Activated CD4-positive, alpha-beta T cell treated with anti-CD3 and anti-CD28 coated beads, Interleukin-2, amount 50 U/mL, for 48 hours (primary cell): ENCODE measurements at regions not wholly inside any gene's neighbourhood (a gene's known extent, or its start where the extent isn't known, plus 50 kb on each side); places are given as distances from the start of the nearest gene placed in this dataset.

Source experiments
- DNase-seq, 2 experiments: peaks; one replicate each; pipeline ENCODE4 v3.0.0-alpha.2; 2020

DNA sequence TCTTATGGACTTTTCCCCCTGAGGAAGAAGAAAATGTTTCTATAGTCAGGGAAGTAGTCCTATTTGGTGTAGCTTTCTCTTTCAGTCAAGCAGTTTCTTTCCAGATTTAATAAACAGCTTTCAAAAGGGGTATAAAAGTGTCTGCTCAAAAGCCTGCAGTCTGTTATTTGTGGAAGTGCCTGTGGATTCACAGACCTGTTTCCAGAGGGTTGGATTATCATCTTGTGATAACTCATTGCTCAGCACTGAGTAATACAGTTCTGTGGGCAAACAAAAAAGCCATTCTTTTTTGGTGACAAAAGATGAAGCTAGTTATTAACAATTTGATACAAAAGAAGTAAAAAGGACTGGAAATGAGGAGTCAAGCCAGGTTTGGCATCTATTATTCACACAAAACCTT lies 358.2 kb upstream of the ID4 start:
- no peak for DNase-seq

GRCh38 chr6:19479551-19479950 lies 357.6 kb upstream of the ID4 start:
- DNase-seq: no peak

DNA sequence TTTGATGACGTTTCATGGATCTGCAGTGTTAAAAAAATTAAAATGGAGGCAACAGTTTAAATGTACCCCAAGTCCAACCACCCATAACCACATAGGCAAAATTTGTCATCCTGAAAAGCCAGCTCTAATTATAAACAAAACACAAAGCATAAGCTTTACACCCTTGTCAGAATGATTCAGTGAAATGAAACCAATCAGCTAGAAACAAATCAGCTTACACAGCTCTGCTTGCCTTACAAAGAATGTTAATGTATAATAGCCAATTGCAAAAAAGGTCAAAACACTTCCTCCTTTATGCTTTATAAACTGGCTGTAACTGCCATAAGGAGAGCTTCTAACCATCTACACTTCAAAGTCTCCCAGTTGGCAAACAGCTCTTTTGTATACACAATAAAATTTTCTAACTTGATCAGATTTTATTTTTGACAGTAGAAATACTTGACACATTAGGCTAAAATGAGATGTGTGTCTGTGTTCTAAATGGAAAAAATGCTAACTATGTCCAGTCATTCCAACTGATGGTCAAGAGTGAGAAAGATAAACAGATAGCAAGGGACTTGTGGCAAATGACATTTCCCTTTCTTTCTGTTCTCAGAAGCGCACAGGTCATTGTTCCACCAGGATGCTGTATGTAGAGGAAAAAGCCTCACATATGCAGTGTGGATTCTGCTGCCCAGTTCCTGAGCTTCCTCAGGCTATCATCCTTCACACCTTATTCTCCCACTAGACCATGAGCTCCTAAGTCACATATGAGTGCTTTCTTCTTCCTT lies 344.3 kb upstream of the ID4 start:
- no peak for DNase-seq

- no peak for DNase-seq
These were observed 335.4 kb upstream of the ID4 start for GRCh38 chr6:19501737-19502245.

- DNase-seq: no peak
These were observed 334.9 kb upstream of the ID4 start for GRCh38 chr6:19502301-19502700.

DNA sequence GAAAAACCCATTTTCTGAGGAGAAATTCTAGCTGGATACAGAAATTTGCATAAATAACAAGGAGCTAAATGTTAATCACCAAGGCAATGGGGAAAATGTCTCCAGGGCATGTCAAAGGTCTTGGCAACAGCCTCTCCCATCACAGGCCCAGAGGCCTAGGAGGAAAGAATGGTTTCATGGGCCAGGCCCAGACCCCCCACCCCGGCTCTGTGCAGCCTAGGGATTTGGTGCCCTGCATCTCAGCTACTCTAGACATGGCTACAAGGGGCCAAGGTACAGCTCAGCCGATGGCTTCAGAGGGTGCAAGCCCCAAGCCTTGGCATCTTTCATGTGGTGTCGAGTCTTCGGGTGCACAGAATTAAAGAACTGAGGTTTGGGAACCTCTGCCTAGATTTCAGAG lies 321.2 kb upstream of the ID4 start:
- DNase-seq: no peak

DNA sequence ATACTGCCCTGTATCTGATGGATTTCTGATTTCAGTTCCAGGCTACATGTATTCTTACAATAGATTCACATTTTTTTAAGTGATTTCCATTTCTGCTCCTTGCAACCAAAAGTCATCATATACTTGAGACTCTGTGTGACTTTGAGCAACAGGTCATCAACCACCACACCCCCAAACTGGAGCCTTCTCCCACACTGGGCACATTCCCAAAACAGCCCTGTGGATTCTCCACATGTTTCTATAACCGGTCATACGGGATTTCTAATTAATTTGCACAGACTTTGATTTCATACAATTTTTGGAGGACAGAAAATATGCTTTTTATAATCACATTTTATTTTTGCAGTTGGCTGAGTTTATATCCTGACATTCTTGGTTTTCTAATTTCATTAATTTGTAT lies 317.2 kb upstream of the ID4 start:
- no peak for DNase-seq

DNA sequence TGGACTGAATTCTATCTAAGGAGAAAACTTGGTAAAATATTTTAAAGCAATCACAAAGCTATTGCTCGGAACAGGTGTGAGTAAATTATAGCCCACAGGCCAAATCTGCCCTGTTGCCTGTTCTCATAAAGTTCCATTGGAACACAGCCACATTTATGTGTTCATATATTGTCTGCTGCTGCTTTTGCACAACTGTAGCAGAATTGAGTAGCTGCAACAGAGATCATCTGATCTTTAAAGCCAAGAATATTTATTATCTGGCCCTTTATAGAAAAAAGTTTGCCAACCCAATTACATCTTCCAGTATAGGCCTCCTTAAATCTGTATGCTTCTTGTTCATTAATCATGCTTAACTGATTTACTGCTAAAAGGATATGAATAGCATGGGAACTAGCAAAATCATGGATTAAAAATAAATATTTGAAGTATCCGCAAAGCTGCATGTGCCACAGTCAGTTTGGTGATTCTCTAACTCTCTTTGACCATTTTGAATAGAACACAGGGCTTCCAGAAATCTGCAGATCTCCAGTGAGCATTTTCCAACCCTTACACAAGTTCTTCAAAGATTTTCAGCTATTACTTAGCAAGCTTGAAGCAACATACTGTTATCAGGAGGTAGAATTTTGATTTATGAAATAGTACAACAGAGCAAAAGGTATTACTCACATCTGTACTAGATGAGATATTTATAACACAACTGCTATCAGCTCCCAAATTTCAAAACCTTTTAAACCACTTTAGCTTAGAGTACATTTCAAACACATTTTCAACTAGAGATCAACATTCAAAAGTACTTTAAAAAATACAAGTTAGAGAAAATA lies 312.6 kb upstream of the ID4 start:
- DNase-seq: no peak

DNA sequence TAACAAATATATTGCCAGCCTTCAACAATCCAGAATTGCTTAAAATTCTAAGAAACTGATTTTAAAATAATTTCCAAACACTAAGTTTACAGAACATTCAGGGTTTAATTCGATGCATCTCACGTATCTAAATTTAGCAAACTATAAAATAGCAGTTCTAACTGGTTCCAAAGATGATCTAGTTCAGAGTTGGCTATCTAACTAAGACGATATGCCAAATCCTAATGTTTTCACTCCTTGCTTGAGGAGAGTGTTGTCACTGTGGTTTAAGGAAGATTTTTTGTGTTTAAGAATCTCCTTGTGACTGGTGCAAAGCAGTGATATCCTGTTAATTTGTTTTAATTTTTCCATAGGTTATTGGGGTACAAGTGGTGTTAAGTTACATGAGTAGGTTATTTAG lies 311.5 kb upstream of the ID4 start:
- no peak for DNase-seq

GRCh38 chr6:19530188-19530587 lies 307.0 kb upstream of the ID4 start:
- DNase-seq: no peak

GRCh38 chr6:19535351-19535750 lies 301.8 kb upstream of the ID4 start:
- no peak for DNase-seq

DNA sequence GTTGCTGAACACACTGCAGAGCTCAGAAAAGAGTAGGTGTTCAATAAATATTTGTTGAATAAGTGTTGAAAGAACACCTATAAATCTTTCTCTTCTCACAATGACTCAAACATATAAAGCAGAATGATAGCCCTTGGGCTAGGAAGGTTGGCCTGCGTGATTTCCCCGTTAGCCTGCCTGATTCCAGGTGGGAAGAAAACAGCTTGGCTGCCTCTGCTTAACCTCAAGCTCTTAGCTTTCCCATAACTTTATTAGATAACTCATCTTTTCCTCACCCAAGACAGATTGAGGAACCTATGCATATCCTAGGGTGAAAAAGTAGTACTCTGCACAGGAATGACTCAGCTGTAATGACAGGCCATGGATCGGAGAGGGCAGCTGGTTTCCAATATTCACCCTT lies 300.3 kb upstream of the ID4 start:
- DNase-seq: no peak

- DNase-seq: no peak
These were observed 299.1 kb upstream of the ID4 start for GRCh38 chr6:19538096-19538495.

DNA sequence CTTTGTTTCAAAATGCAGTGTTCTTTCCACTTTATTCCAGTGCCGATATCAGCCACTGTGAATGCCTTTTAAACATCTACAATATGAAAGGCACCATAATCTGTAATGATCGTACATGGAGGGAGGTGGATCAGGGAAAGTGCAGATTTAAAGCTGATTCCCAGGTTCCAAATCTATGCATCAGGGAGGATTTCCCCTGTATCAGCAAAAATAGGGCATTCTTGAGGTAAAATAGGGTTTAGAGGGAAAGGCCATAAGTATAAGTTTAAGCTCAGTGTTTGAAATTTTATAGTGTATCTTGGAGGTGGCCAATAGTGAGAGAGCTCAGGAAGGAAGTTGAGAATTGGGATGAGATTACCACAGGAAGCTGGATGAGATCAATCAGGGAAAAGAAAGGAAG lies 289.7 kb upstream of the ID4 start:
- no peak for DNase-seq

- no peak for DNase-seq
These were observed 288.1 kb upstream of the ID4 start for GRCh38 chr6:19549109-19549508.

GRCh38 chr6:19550380-19550779 lies 286.8 kb upstream of the ID4 start:
- DNase-seq: no peak

GRCh38 chr6:19551611-19552010 lies 285.6 kb upstream of the ID4 start:
- DNase-seq: no peak

DNA sequence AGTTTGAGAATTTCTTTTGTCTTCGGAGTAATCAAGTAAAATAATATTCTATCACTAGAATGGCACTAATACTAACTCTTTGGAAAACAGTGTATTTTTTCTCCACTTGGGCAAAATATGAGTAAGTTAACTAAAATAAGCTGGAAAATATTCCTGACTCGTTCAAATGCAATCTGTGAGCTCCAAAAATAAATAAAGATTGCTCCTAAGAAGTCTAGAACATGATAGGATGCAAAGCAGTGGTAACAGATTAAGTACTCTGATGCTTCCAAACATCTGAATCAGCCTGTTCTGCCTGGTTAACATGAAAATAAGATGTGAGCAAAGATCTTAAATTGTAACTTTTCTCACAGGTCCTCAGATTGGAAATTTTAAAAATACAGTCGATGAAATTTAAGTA lies 285.1 kb upstream of the ID4 start:
- DNase-seq: no peak

GRCh38 chr6:19552588-19552987 lies 284.6 kb upstream of the ID4 start:
- DNase-seq: no peak

DNA sequence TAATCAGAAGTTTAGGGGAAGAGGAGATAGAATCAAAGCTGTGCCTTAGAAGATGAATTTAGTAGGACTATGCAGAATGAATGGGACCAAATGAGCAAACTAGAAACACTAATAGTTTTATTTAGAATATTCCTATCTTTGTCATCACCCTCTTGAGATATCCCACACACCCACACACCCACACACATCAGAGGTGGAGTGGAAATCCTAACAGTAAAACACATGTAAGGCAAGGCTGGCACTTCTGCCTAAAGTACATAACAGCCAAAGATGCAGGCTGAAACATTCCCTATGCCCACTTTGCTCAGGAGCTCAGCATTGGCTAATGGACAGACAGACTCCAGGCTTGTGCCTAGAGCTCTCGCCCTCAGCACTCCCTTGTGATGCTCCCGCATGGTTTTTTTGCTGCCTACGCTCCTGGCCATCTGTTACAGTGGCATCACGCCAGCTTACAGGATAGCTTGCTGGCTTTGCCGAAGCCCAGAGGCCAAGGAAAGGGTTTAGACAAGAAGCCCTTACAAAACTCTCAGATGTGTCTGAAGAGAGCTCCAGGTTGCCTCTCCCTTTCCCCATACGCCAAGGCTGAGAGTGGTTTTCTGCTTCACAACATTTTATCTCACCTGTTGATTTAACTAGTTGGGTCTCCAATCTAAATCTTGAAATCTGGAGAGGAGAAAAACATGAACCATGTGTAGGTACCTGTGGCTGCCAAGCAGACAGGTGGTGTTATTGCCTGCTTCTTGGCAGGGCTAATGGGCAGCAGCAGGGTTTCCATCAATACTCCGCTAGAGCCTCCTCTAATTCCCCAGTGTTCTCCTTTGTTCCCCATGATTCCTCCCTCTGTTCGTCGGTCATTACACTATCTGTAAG lies 282.6 kb upstream of the ID4 start:
- DNase-seq: no peak

GRCh38 chr6:19557191-19557590 lies 280.0 kb upstream of the ID4 start:
- DNase-seq: no peak

DNA sequence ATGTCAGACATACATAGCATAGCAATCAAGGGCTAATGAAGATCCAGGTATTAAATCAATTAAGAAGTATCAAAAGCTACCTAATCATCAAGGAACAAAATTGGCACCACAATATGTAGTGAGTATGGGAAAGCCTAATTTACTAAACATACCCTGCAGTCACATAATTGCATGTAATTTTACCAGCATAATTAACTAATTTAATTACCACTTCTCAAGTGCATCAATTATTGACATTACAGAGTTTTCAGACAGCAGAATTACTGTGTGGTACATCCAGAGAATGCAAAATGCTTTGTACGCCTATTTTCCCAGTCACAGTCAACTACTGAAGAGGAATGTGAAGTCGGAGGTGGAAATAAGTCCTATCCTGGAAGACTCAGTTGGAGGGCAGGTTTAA lies 279.0 kb upstream of the ID4 start:
- no peak for DNase-seq

- DNase-seq: no peak
These were observed 278.2 kb upstream of the ID4 start for GRCh38 chr6:19558934-19559333.
